ENCODE measurements at regions not wholly inside any gene's neighbourhood (a gene's known extent, or its start where the extent isn't known, plus 50 kb on each side); places are given as distances from the start of the nearest gene placed in this dataset.

GRCh38 chr11:28871090-28871489, 762.9 kb downstream of the METTL15 start:
- DNase-seq: no peak

- no peak for DNase-seq
These were observed 755.2 kb downstream of the METTL15 start for GRCh38 chr11:28863422-28863821.

- DNase-seq: no peak
These were observed 752.7 kb downstream of the METTL15 start for GRCh38 chr11:28860893-28861292.

GRCh38 chr11:28858076-28858475, 749.9 kb downstream of the METTL15 start:
- DNase-seq: no peak

GRCh38 chr11:28849053-28849452, 740.9 kb downstream of the METTL15 start:
- DNase-seq: no peak

- DNase-seq: no peak
These were observed 734.5 kb downstream of the METTL15 start for GRCh38 chr11:28842716-28843115.

GRCh38 chr11:28838741-28839140, 730.6 kb downstream of the METTL15 start:
- DNase-seq: no peak

- DNase-seq: no peak
These were observed 729.4 kb downstream of the METTL15 start for GRCh38 chr11:28837599-28837998.

- no peak for DNase-seq
These were observed 728.3 kb downstream of the METTL15 start for GRCh38 chr11:28836285-28837081.

- DNase-seq: no peak
These were observed 727.6 kb downstream of the METTL15 start for GRCh38 chr11:28835790-28836189.

GRCh38 chr11:28835317-28835716, 727.1 kb downstream of the METTL15 start:
- DNase-seq: no peak

GRCh38 chr11:28834877-28835276, 726.7 kb downstream of the METTL15 start:
- DNase-seq: no peak

GRCh38 chr11:28833670-28834069, 725.5 kb downstream of the METTL15 start:
- no peak for DNase-seq

- no peak for DNase-seq
These were observed 725.0 kb downstream of the METTL15 start for GRCh38 chr11:28833169-28833568.

- no peak for DNase-seq
These were observed 718.6 kb downstream of the METTL15 start for GRCh38 chr11:28826807-28827206.

GRCh38 chr11:28822576-28822975, 714.4 kb downstream of the METTL15 start:
- no peak for DNase-seq

- DNase-seq: no peak
These were observed 712.3 kb downstream of the METTL15 start for GRCh38 chr11:28820296-28820989.

GRCh38 chr11:28819741-28820140, 711.6 kb downstream of the METTL15 start:
- no peak for DNase-seq

GRCh38 chr11:28815110-28815509, 706.9 kb downstream of the METTL15 start:
- no peak for DNase-seq

GRCh38 chr11:28808771-28809170, 700.6 kb downstream of the METTL15 start:
- DNase-seq: no peak

- no peak for DNase-seq
These were observed 691.1 kb downstream of the METTL15 start for GRCh38 chr11:28799316-28799715.

GRCh38 chr11:28798286-28798685, 690.1 kb downstream of the METTL15 start:
- no peak for DNase-seq

- no peak for DNase-seq
These were observed 689.3 kb downstream of the METTL15 start for GRCh38 chr11:28797536-28797935.

- no peak for DNase-seq
These were observed 686.2 kb downstream of the METTL15 start for GRCh38 chr11:28794405-28794804.
